SH-SY5Y (cell line): ENCODE measurements at regions not wholly inside any gene's neighbourhood (a gene's known extent, or its start where the extent isn't known, plus 50 kb on each side); places are given as distances from the start of the nearest gene placed in this dataset.

Experiments used
- GATA2 ChIP-seq: IDR thresholded peaks from 2 replicates; pipeline ENCODE4 v1.6.1; 2011; ENCODE audit warnings: mild to moderate bottlenecking, low read depth, low read length
- GATA3 ChIP-seq: IDR thresholded peaks from 2 replicates; pipeline ENCODE4 v1.6.1; 2011; ENCODE audit warnings: low read depth, mild to moderate bottlenecking, low read length, moderate library complexity

- TF ChIP-seq GATA2 (no peak), GATA3 (no peak)
Observed at GRCh38 chr6:119517428-119517827, 167.9 kb upstream of the MAN1A1 start.
